Renal cortex interstitium (tissue), 11 donors: ENCODE measurements at regions not wholly inside any gene's neighbourhood (a gene's known extent, or its start where the extent isn't known, plus 50 kb on each side); places are given as distances from the start of the nearest gene placed in this dataset.

Experiments
- DNase-seq, 11 donors: peaks; one replicate each; pipeline ENCODE4 v3.0.0-alpha.2; 2013; ENCODE audit warnings: low read depth in 9 of 11, low spot score in 4 of 11; ENCODE audit errors: extremely low read depth in 1 of 11

- no peak for DNase-seq
Observed at GRCh38 chr22:47396105-47396504, 633.7 kb downstream of the TBC1D22A start.

- DNase-seq, result peak in 10 of 11 donors; percentile 9 to 52 (median 24)
Observed at GRCh38 chr22:47395481-47395880, 633.0 kb downstream of the TBC1D22A start.

DNA sequence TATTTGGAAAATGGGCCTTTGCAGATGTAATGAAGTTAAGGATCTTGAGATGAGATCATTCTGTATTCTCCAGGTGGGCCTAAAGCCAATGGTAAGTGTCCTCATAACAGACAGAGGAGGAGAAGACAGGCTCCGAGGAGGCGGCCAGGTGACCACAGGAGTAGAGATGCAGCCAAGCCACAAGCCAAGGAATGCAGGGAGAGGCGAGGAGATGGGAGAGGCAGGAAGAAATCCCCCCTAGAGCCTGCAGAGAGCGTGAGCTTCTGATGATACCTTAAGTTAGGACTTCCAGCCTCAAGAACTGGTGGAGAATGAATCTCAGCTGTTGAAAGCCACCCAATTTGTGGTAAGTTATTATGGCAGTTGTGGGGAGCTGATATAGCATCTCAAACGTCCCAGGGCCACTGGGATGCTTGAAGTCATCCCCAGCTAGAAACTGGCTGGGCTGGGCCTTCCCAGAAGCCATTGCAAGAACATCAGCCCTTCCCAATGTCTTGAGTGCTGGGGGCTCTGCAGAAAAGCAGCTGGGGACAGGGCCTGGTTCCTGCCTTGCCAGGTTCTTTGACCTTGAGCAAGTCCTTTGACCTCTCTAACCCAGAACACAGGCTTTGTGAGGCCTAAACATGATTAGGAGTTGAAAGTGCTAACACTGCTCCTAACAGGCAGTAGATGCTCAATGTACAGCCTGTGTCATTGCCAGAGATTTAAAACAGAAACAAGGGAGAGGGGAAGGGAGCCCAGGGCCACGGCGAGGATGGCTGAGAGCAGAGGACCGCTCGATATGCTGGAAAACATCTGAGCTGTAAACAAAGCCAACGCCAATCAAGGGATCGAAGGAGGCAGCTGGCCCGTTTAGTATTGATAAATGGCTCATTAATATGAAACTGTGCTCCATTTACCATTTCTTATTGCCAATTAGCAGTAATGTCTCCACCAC lies 632.3 kb downstream of the TBC1D22A start:
- no peak for DNase-seq

DNA sequence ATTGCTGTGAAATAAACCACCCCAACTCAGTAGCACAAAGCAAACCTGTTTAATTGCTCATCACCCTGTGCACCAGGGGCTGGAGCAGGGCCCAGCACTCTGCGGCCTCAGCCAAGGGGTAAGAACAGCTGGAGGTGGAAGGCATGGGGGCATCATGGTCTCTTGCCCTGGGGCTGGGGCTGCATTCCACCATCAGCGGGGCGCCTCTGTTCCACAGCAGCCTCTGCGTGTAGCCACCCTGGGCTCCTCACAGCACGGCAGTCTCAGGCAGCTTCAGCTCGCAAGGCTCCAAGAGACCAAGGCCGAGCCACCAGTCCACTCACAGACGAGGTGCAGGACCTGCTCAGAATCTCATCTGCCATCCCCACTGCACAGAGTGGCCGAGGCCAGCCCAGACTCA lies 630.7 kb downstream of the TBC1D22A start:
- DNase-seq, result no peak

DNA sequence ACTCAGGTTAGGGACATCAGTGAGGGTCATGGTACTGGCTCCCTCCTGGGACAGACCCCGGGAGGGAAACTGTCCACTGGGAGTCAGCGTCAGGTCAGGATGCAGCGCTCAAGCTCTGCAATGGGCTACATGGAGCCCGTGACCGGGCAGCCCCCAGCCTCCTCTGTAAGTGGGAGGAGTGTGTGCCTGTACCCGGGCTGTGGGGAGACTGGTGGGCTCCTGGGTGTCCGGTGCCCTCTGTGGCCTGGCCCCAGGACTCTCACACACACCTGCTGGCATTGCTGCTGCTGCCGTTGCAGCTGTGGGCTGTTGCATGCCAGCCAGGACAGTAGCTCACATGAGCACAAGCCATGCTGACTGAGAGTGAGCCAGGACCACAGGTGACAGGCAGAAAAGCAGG lies 630.3 kb downstream of the TBC1D22A start:
- no peak for DNase-seq

DNA sequence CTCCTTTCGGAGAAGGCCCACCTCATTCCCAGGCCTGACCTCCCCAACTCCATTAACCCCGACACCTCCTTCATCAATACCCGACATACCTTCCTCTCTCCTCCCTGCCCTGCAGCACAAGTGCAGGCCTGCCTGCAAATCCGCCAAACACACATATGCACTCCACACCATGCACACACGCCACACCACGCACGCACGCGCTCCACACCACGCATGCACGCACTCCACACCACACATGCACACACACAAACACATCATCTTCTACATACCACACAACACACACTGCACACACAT lies 629.6 kb downstream of the TBC1D22A start:
- no peak for DNase-seq

DNA sequence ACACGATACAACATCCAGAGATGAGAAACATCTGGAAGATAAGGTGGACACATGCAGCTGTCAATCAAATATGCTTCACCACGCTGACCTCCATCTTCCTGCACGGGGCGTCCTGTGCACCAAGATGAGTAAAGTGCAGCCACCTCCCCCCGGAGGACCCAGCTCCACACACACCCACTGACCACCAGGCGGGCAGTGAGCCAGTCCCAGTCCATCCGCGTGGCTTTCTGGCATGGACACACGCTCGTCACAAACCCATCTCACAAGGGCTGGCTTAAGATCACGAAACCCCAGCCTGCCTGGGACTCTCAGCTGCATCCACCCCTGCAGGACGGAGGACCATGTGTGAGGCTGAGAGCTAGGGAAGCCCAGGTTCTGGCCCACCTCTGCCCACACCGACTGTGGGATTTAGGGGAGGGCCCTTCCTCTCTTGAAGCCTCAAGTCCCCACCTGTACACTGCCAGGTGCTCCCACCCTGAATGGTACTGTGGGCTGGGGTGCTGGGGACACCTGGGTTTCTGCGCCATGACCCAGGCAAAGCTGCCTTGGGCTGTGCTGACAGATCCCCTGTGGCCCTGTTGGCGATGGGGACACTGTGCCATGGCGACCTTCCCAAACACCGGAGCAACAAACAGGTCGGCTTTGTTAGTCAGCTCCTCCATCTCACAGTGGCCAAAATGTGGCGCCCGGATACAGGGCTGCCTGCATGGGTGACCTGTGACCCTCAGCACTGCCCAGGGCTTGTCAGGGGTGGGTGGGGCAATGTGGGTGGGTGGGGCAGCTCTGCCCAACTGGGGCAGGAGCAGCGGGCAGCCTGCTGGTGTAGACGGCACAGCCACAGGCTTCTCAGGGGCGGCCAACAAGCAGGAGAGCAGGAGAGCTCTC lies 629.0 kb downstream of the TBC1D22A start:
- DNase-seq, result no peak

- DNase-seq, result no peak
Observed at GRCh38 chr22:47390026-47390970, 627.8 kb downstream of the TBC1D22A start.

DNA sequence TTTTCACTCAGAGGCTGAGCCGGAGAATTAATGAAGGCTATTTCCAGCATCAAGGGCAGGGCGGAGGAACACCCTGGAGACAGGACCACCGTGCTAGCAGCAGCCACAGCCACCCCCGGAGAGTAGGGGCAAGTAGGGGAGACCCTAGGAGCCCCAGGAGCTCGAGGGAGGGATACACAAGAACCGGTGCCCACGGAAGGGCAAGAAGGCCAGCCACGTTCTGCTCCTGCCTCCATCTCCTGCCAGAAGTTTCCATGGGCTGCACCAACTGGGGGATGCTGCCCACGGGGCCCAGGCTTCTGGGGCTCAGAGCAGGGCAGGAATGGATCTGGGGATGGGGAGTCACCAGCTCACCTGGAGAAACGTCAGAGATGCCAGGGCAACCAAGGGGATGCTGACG lies 626.8 kb downstream of the TBC1D22A start:
- DNase-seq, result no peak

DNA sequence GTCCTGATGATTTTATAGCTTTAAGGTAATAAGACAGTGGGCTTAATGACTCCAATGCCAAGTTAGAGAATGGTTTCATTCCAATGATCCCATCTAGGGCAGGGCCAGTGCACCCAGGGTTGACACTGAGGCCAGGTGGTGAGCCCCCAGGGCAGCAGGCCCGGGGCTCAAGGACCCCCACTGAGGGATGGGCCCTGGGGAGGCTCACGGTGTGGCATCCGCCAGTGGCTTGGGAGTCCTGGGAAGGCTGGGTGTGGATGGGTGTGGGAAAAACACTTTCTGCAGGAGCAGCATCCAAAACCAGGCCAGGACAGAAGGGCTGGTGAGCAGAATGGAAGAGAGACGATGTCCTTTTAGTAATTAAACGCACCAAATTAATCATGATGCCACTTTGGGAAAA lies 626.3 kb downstream of the TBC1D22A start:
- DNase-seq, result no peak

- no peak for DNase-seq
Observed at GRCh38 chr22:47388331-47388730, 625.9 kb downstream of the TBC1D22A start.

DNA sequence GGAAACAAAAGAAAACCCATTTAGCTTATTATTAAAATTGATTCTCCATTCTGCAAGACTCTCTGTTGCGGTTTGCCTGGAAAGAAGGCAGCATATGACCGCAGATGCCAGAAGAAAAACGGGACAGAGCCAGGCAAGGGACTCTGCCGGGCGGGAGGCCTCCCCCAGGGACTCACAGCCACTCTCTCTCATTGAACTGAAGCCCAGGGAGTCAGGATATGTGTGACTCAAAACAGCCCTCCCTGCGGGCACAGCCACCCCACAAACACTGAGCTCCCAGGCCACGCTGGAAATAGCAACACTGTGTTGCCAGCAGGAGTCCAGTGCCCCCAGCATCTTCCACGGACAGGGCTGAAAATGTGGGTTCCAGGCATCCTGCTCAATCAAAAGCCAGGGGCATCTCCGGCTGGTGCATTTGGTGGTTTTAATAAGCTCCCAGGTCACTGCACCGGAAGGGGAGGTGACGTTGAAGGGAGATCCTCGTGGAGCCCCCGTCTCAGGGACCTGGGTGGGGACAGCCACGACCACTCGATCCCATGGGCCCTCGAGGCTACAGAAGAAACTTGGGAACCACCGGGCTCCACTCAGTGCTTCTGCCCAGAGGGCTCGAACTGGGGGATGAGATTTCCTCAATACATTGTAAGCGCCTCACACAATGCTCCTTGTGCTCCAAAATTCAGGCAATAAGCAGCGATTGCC lies 624.5 kb downstream of the TBC1D22A start:
- DNase-seq, result no peak

DNA sequence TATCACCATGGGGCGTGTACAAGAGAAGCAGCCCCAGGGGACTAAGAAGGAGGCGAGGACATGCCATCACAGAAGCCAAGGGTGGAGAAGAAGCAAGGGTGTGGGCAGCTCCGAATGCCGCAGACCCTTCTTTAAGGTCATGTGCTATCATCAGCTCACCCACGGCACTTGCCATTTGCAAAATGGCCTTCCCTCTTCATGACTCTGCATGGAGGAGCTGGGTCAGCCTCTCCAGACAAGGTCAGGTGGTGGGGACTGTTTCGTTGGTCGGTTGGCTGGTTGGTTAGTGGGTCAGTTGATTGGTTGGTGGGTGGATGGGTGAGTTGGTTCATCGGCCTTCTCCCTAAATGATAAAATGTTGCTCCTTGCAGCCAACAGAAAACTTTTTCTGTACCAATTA lies 622.5 kb downstream of the TBC1D22A start:
- DNase-seq, result no peak

DNA sequence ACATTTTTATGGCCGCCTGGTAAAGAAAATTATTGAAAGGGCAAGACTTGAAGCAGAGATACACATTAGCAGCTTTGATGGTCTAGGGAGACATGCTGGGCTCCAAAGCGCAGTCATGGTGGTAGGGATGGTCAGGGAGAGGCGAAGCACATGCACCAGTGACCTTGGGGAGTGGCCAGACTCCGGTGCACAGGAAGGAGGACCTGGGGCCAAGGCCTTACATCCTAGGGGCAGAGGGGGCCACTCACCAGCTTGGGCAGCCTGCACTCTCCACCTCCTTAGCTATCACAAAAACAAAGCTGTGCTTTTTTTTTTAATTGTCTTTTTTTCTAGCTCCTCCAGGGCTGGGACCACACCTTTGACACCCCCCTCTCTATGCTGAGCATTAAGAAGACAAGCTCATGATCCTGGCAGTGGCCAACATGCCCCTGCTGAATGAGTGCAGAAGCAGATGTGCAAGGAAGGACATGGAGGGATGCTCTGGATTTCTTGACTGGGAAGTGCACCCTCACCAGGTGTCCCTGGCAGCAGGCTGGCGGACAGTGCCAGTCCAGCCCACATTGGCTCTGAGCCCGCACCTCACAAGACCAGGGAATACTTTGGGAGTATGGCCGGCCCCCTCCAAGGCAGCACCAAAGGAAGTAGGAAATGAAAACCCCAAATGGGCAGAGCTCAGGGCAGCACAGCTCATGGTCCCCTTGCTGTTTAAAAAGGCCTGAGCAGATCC lies 619.9 kb downstream of the TBC1D22A start:
- DNase-seq, result no peak

GRCh38 chr22:47381240-47381639 lies 618.8 kb downstream of the TBC1D22A start:
- DNase-seq, result no peak

- DNase-seq, result no peak
Observed at GRCh38 chr22:47380692-47381091, 618.2 kb downstream of the TBC1D22A start.

DNA sequence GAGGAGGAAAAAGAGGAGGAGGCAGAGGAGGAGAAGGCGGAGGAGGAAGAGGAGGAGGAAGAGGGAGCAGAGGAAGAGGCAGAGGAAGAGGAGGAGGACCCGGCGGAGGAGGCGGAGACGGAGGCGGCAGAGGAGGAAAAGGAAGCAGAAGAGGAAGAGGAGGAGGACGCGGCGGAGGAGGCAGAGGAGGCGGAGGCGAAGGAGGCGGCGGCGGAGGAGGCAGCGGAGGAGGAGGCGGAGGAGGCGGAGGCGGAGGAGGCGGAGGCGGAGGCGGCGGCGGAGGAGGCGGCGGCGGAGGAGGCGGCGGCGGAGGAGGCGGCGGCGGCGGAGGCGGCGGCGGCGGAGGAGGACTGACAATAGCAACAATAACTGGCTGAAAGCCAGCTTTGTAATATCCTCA lies 616.6 kb downstream of the TBC1D22A start:
- no peak for DNase-seq

- no peak for DNase-seq
Observed at GRCh38 chr22:47377926-47378560, 615.6 kb downstream of the TBC1D22A start.
